ENCODE measurements at regions not wholly inside any gene's neighbourhood (a gene's known extent, or its start where the extent isn't known, plus 50 kb on each side); places are given as distances from the start of the nearest gene placed in this dataset.

GRCh38 chr4:97353876-97354275, 789.4 kb downstream of the STPG2 start:
- Histone ChIP-seq H3K27me3 (ENCODE audit: control insufficient read depth, insufficient read depth, low read length) (no peaks in the 10 kb centered on the region), H3K4me3 (ENCODE audit: insufficient read depth, low read depth, low read length) (no peak overlapping the region), H3K36me3 (replicated peaks; ENCODE audit: control insufficient read depth, insufficient read depth, low read length) (no peaks in the 10 kb centered on the region)
- no peak for DNase-seq

- H3K36me3 ChIP-seq (replicated peaks; ENCODE audit: control insufficient read depth, insufficient read depth, low read length) = no peaks in the 10 kb centered on the region
- DNase-seq = no peak
- no peaks in the 10 kb centered on the region for H3K27me3 ChIP-seq (ENCODE audit: control insufficient read depth, insufficient read depth, low read length)
- H3K4me3 ChIP-seq (ENCODE audit: insufficient read depth, low read depth, low read length) = no peak overlapping the region
Measured at GRCh38 chr4:97359826-97360225, 783.5 kb downstream of the STPG2 start.

- no peaks in the 10 kb centered on the region for H3K36me3 ChIP-seq (replicated peaks; ENCODE audit: control insufficient read depth, insufficient read depth, low read length)
- H3K4me3 ChIP-seq (ENCODE audit: insufficient read depth, low read depth, low read length) = no peak overlapping the region
- no peaks in the 10 kb centered on the region for H3K27me3 ChIP-seq (ENCODE audit: control insufficient read depth, insufficient read depth, low read length)
- DNase-seq = no peak
Measured at GRCh38 chr4:97360733-97361132, 782.5 kb downstream of the STPG2 start.

GRCh38 chr4:97367878-97368277, 775.4 kb downstream of the STPG2 start:
- Histone ChIP-seq H3K36me3 (replicated peaks; ENCODE audit: control insufficient read depth, insufficient read depth, low read length) (no peaks in the 10 kb centered on the region), H3K4me3 (ENCODE audit: insufficient read depth, low read depth, low read length) (no peak overlapping the region), H3K27me3 (ENCODE audit: control insufficient read depth, insufficient read depth, low read length) (no peaks in the 10 kb centered on the region)
- DNase-seq = no peak

GRCh38 chr4:97370568-97370967, 772.7 kb downstream of the STPG2 start:
- DNase-seq = no peak
- Histone ChIP-seq H3K27me3 (ENCODE audit: control insufficient read depth, insufficient read depth, low read length) (no peaks in the 10 kb centered on the region), H3K4me3 (ENCODE audit: insufficient read depth, low read depth, low read length) (no peak overlapping the region), H3K36me3 (replicated peaks; ENCODE audit: control insufficient read depth, insufficient read depth, low read length) (no peaks in the 10 kb centered on the region)

GRCh38 chr4:97374526-97374925, 768.8 kb downstream of the STPG2 start:
- no peaks in the 10 kb centered on the region for H3K36me3 ChIP-seq (replicated peaks; ENCODE audit: control insufficient read depth, insufficient read depth, low read length)
- no peak for DNase-seq

GRCh38 chr4:97386969-97387368, 756.3 kb downstream of the STPG2 start:
- Histone ChIP-seq H3K4me3 (ENCODE audit: insufficient read depth, low read depth, low read length) (no peak overlapping the region), H3K36me3 (replicated peaks; ENCODE audit: control insufficient read depth, insufficient read depth, low read length) (no peaks in the 10 kb centered on the region), H3K27me3 (ENCODE audit: control insufficient read depth, insufficient read depth, low read length) (no peaks in the 10 kb centered on the region)
- DNase-seq = no peak

More at GRCh38 chr4:97374526-97374925, 768.8 kb downstream of the STPG2 start:
- no peaks in the 10 kb centered on the region for H3K27me3 ChIP-seq (ENCODE audit: control insufficient read depth, insufficient read depth, low read length)
- no peak overlapping the region for H3K4me3 ChIP-seq (ENCODE audit: insufficient read depth, low read depth, low read length)

- no peak for DNase-seq
Measured at GRCh38 chr4:97394653-97395052, 748.6 kb downstream of the STPG2 start.

GRCh38 chr4:97396097-97396496, 747.2 kb downstream of the STPG2 start:
- DNase-seq = no peak
- H3K4me3 ChIP-seq (ENCODE audit: insufficient read depth, low read depth, low read length) = no peak overlapping the region
- H3K36me3 ChIP-seq (replicated peaks; ENCODE audit: control insufficient read depth, insufficient read depth, low read length) = no peaks in the 10 kb centered on the region
- no peaks in the 10 kb centered on the region for H3K27me3 ChIP-seq (ENCODE audit: control insufficient read depth, insufficient read depth, low read length)

More at GRCh38 chr4:97394653-97395052, 748.6 kb downstream of the STPG2 start:
- H3K27me3 ChIP-seq (ENCODE audit: control insufficient read depth, insufficient read depth, low read length) = no peaks in the 10 kb centered on the region
- H3K4me3 ChIP-seq (ENCODE audit: insufficient read depth, low read depth, low read length) = no peak overlapping the region
- H3K36me3 ChIP-seq (replicated peaks; ENCODE audit: control insufficient read depth, insufficient read depth, low read length) = no peaks in the 10 kb centered on the region

GRCh38 chr4:97396605-97397004, 746.7 kb downstream of the STPG2 start:
- DNase-seq = no peak
- Histone ChIP-seq H3K27me3 (ENCODE audit: control insufficient read depth, insufficient read depth, low read length) (no peaks in the 10 kb centered on the region), H3K4me3 (ENCODE audit: insufficient read depth, low read depth, low read length) (no peak overlapping the region), H3K36me3 (replicated peaks; ENCODE audit: control insufficient read depth, insufficient read depth, low read length) (no peaks in the 10 kb centered on the region)

- no peak for DNase-seq
Measured at GRCh38 chr4:97404876-97405523, 738.3 kb downstream of the STPG2 start.

GRCh38 chr4:97411356-97411755, 731.9 kb downstream of the STPG2 start:
- DNase-seq = no peak
- Histone ChIP-seq H3K27me3 (ENCODE audit: control insufficient read depth, insufficient read depth, low read length) (no peaks in the 10 kb centered on the region), H3K36me3 (replicated peaks; ENCODE audit: control insufficient read depth, insufficient read depth, low read length) (no peaks in the 10 kb centered on the region), H3K4me3 (ENCODE audit: insufficient read depth, low read depth, low read length) (no peak overlapping the region)

More at GRCh38 chr4:97404876-97405523, 738.3 kb downstream of the STPG2 start:
- Histone ChIP-seq H3K4me3 (ENCODE audit: insufficient read depth, low read depth, low read length) (no peak overlapping the region), H3K36me3 (replicated peaks; ENCODE audit: control insufficient read depth, insufficient read depth, low read length) (no peaks in the 10 kb centered on the region), H3K27me3 (ENCODE audit: control insufficient read depth, insufficient read depth, low read length) (no peaks in the 10 kb centered on the region)

- Histone ChIP-seq H3K4me3 (ENCODE audit: insufficient read depth, low read depth, low read length) (no peak overlapping the region), H3K27me3 (ENCODE audit: control insufficient read depth, insufficient read depth, low read length) (no peaks in the 10 kb centered on the region), H3K36me3 (replicated peaks; ENCODE audit: control insufficient read depth, insufficient read depth, low read length) (no peaks in the 10 kb centered on the region)
- no peak for DNase-seq
Measured at GRCh38 chr4:97412331-97412730, 730.9 kb downstream of the STPG2 start.

- Histone ChIP-seq H3K27me3 (ENCODE audit: control insufficient read depth, insufficient read depth, low read length) (no peaks in the 10 kb centered on the region), H3K36me3 (replicated peaks; ENCODE audit: control insufficient read depth, insufficient read depth, low read length) (no peaks in the 10 kb centered on the region), H3K4me3 (ENCODE audit: insufficient read depth, low read depth, low read length) (no peak overlapping the region)
- no peak for DNase-seq
Measured at GRCh38 chr4:97414161-97414560, 729.1 kb downstream of the STPG2 start.

GRCh38 chr4:97432551-97432950, 710.7 kb downstream of the STPG2 start:
- Histone ChIP-seq H3K27me3 (ENCODE audit: control insufficient read depth, insufficient read depth, low read length) (no peaks in the 10 kb centered on the region), H3K4me3 (ENCODE audit: insufficient read depth, low read depth, low read length) (no peak overlapping the region), H3K36me3 (replicated peaks; ENCODE audit: control insufficient read depth, insufficient read depth, low read length) (no peaks in the 10 kb centered on the region)
- DNase-seq = no peak

Measured in H7 (cell line).